ENCODE measurements at regions not wholly inside any gene's neighbourhood (a gene's known extent, or its start where the extent isn't known, plus 50 kb on each side); places are given as distances from the start of the nearest gene placed in this dataset.

DNA sequence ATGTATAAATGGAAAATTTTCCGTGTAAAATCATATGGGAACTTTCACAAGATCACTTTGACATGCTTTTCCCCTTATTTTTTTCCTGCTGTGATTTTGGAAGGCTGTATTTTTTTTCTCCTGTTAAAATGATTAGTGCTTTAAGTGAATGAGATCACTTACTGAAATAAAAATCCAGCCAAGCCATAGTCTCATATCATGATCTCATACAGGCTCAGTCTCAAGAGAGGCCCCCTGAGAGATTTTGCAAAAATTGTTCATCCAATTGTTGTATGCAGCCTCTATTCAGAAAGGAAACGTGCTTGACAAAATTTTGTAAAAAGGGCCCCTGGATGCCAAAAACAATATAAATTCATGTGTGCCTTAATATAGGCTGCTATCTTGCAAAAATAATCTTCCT is 528.2 kb downstream of the HDGFL1 start:
- Mint-ChIP-seq H3K27me3 (ENCODE audit: unreplicated experiment) (no peaks in the 10 kb centered on the region), H3K36me3 (ENCODE audit: low read depth, unreplicated experiment) (no peaks in the 10 kb centered on the region), H3K27ac (ENCODE audit: unreplicated experiment) (no peak overlapping the region), H3K9me3 (ENCODE audit: unreplicated experiment) (no peaks in the 10 kb centered on the region), H3K4me1 (ENCODE audit: unreplicated experiment) (no peaks in the 10 kb centered on the region), H3K4me3 (ENCODE audit: unreplicated experiment) (no peak overlapping the region)
- DNase-seq (ENCODE audit: low spot score): no peak
- TF ChIP-seq CTCF (IDR thresholded peaks at IDR 0.05; ENCODE audit: unreplicated experiment): no peak

DNA sequence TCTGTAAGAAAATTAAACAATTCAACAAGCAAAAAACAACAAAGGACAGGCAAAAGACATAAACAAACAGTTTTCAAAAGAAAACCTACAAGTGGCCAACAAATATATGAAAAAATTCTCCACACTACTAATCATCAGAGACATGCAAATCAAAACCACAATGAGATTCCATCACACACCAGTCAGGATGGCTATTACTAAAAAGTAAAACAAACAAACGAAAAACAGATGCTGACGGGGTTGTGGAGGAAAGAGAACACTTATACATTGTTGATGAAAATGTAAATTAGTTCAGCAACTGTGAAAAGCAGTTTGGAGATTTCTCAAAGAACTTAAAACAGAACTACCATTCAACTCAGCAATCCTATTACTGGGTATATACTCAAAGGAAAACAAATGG is 537.6 kb downstream of the HDGFL1 start:
- H3K4me1 Mint-ChIP-seq (ENCODE audit: unreplicated experiment): no peaks in the 10 kb centered on the region
- peaks cover 3% of the 10 kb centered on the region for H3K27me3 Mint-ChIP-seq (ENCODE audit: unreplicated experiment)
- TF ChIP-seq CTCF (IDR thresholded peaks at IDR 0.05; ENCODE audit: unreplicated experiment): no peak
- H3K4me3 Mint-ChIP-seq (ENCODE audit: unreplicated experiment): no peak overlapping the region
- H3K9me3 Mint-ChIP-seq (ENCODE audit: unreplicated experiment): no peaks in the 10 kb centered on the region
- H3K27ac Mint-ChIP-seq (ENCODE audit: unreplicated experiment): no peak overlapping the region
- peaks cover 4% of the 10 kb centered on the region for H3K36me3 Mint-ChIP-seq (ENCODE audit: low read depth, unreplicated experiment)
- DNase-seq (ENCODE audit: low spot score): no peak

DNA sequence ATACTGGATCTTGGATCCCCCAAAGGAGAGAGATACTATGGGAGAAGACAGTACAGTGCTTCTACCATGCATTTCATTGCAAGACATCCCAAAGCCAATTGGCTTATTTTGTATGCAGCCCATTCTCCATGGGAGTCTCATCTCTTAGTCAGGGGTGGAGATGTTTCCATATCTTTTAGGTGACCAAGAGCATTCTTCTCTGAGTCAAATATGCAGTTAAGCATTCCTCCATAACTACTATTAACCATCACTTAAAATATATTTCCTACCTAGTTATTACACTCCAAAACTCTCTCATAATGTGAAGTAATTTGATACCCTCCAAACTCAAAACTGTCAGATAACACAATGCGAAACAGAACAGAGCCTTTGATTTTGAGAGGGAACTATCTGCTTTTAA is 542.6 kb downstream of the HDGFL1 start:
- H3K27ac Mint-ChIP-seq (ENCODE audit: unreplicated experiment): no peak overlapping the region
- no peak for DNase-seq (ENCODE audit: low spot score)
- no peak for TF ChIP-seq CTCF (IDR thresholded peaks at IDR 0.05; ENCODE audit: unreplicated experiment)
- peaks cover 13% of the 10 kb centered on the region for H3K36me3 Mint-ChIP-seq (ENCODE audit: low read depth, unreplicated experiment)
- peaks cover 7% of the 10 kb centered on the region for H3K9me3 Mint-ChIP-seq (ENCODE audit: unreplicated experiment)
- H3K4me1 Mint-ChIP-seq (ENCODE audit: unreplicated experiment): no peaks in the 10 kb centered on the region
- H3K27me3 Mint-ChIP-seq (ENCODE audit: unreplicated experiment): no peaks in the 10 kb centered on the region
- no peak overlapping the region for H3K4me3 Mint-ChIP-seq (ENCODE audit: unreplicated experiment)

GRCh38 chr6:23114812-23115504 is 545.6 kb downstream of the HDGFL1 start:
- TF ChIP-seq CTCF (IDR thresholded peaks at IDR 0.05; ENCODE audit: unreplicated experiment): no peak
- H3K9me3 Mint-ChIP-seq (ENCODE audit: unreplicated experiment): peaks cover 7% of the 10 kb centered on the region

GRCh38 chr6:23137611-23138010 is 568.2 kb downstream of the HDGFL1 start:
- DNase-seq (ENCODE audit: low spot score): no peak
- Mint-ChIP-seq H3K4me1 (ENCODE audit: unreplicated experiment) (peaks cover 5% of the 10 kb centered on the region), H3K27me3 (ENCODE audit: unreplicated experiment) (no peaks in the 10 kb centered on the region), H3K36me3 (ENCODE audit: low read depth, unreplicated experiment) (no peaks in the 10 kb centered on the region), H3K27ac (ENCODE audit: unreplicated experiment) (no peak overlapping the region), H3K9me3 (ENCODE audit: unreplicated experiment) (no peaks in the 10 kb centered on the region), H3K4me3 (ENCODE audit: unreplicated experiment) (no peak overlapping the region)
- TF ChIP-seq CTCF (IDR thresholded peaks at IDR 0.05; ENCODE audit: unreplicated experiment): no peak

More at GRCh38 chr6:23114812-23115504, 545.6 kb downstream of the HDGFL1 start:
- Mint-ChIP-seq H3K27me3 (ENCODE audit: unreplicated experiment) (no peaks in the 10 kb centered on the region), H3K36me3 (ENCODE audit: low read depth, unreplicated experiment) (peaks cover 8% of the 10 kb centered on the region), H3K4me1 (ENCODE audit: unreplicated experiment) (no peaks in the 10 kb centered on the region), H3K27ac (ENCODE audit: unreplicated experiment) (no peak overlapping the region), H3K4me3 (ENCODE audit: unreplicated experiment) (no peak overlapping the region)
- no peak for DNase-seq (ENCODE audit: low spot score)
